ENCODE measurements at regions not wholly inside any gene's neighbourhood (a gene's known extent, or its start where the extent isn't known, plus 50 kb on each side); places are given as distances from the start of the nearest gene placed in this dataset.

- Histone ChIP-seq H3K36me3 (no peaks in the 10 kb centered on the region), H3K4me1 (no peaks in the 10 kb centered on the region), H3K9me3 (ENCODE audit: low read depth) (no peaks in the 10 kb centered on the region), H3K4me2 (no peak overlapping the region), H3K9ac (no peak overlapping the region), H3F3A (ENCODE audit: low read depth) (no peaks in the 10 kb centered on the region), H3K27ac (no peak overlapping the region), H3K27me3 (no peaks in the 10 kb centered on the region), H2AFZ (replicated peaks) (no peak overlapping the region), H3K79me2 (ENCODE audit: low read depth) (no peaks in the 10 kb centered on the region), H3K4me3 (no peak overlapping the region), H4K20me1 (ENCODE audit: low read depth) (no peaks in the 10 kb centered on the region)
- Mint-ChIP-seq H3K27ac (no peak overlapping the region), H3K27me3 (ENCODE audit: insufficient read depth, low read depth) (peaks cover 3% of the 10 kb centered on the region), H3K36me3 (no peaks in the 10 kb centered on the region), H3K4me1 (no peaks in the 10 kb centered on the region), H3K4me3 (no peak overlapping the region), H3K9me3 (no peaks in the 10 kb centered on the region)
- TF ChIP-seq EZH2phosphoT487 (IDR thresholded peaks at IDR 0.05) (no peak), EZH2 (IDR thresholded peaks at IDR 0.05) (no peak), CTCF (IDR thresholded peaks at IDR 0.05) (no peak)
- DNase-seq (ENCODE audit: low spot score) = no peak
These were observed 90.5 kb upstream of the SLC24A3 start for GRCh38 chr20:19121916-19122315.

- no peak overlapping the region for H3K9ac ChIP-seq
- H3K9me3 ChIP-seq (ENCODE audit: low read depth) = no peaks in the 10 kb centered on the region
- no peaks in the 10 kb centered on the region for H3F3A ChIP-seq (ENCODE audit: low read depth)
- H3K36me3 ChIP-seq = no peaks in the 10 kb centered on the region
- no peak overlapping the region for H3K4me2 ChIP-seq
- H3K27ac ChIP-seq = no peak overlapping the region
- H3K27ac Mint-ChIP-seq = no peak overlapping the region
- H4K20me1 ChIP-seq (ENCODE audit: low read depth) = no peaks in the 10 kb centered on the region
- H3K4me3 ChIP-seq = no peak overlapping the region
- no peaks in the 10 kb centered on the region for H3K4me1 Mint-ChIP-seq
- no peak for DNase-seq (ENCODE audit: low spot score)
- H2AFZ ChIP-seq (replicated peaks) = no peak overlapping the region
- no peaks in the 10 kb centered on the region for H3K27me3 ChIP-seq
- no peaks in the 10 kb centered on the region for H3K9me3 Mint-ChIP-seq
- no peak overlapping the region for H3K4me3 Mint-ChIP-seq
- no peaks in the 10 kb centered on the region for H3K4me1 ChIP-seq
- H3K36me3 Mint-ChIP-seq = no peaks in the 10 kb centered on the region
- TF ChIP-seq EZH2 (IDR thresholded peaks at IDR 0.05) (no peak), EZH2phosphoT487 (IDR thresholded peaks at IDR 0.05) (no peak), CTCF (IDR thresholded peaks at IDR 0.05) (no peak)
- peaks cover 3% of the 10 kb centered on the region for H3K27me3 Mint-ChIP-seq (ENCODE audit: insufficient read depth, low read depth)
- no peaks in the 10 kb centered on the region for H3K79me2 ChIP-seq (ENCODE audit: low read depth)
These were observed 90.0 kb upstream of the SLC24A3 start for GRCh38 chr20:19122395-19122794.

GRCh38 chr20:19125508-19125907 lies 86.9 kb upstream of the SLC24A3 start:
- no peak overlapping the region for H3K4me3 Mint-ChIP-seq
- H4K20me1 ChIP-seq (ENCODE audit: low read depth) = no peaks in the 10 kb centered on the region
- no peaks in the 10 kb centered on the region for H3K4me1 ChIP-seq
- no peak overlapping the region for H3K27ac ChIP-seq
- no peak overlapping the region for H3K9ac ChIP-seq
- no peaks in the 10 kb centered on the region for H3K27me3 ChIP-seq
- no peaks in the 10 kb centered on the region for H3K36me3 ChIP-seq
- no peak overlapping the region for H2AFZ ChIP-seq (replicated peaks)
- no peaks in the 10 kb centered on the region for H3K36me3 Mint-ChIP-seq
- DNase-seq (ENCODE audit: low spot score) = no peak
- no peak overlapping the region for H3K4me3 ChIP-seq
- H3K9me3 Mint-ChIP-seq = no peaks in the 10 kb centered on the region
- TF ChIP-seq CTCF (IDR thresholded peaks at IDR 0.05) = no peak
- no peak for TF ChIP-seq EZH2phosphoT487 (IDR thresholded peaks at IDR 0.05)
- no peak for TF ChIP-seq EZH2 (IDR thresholded peaks at IDR 0.05)
- H3K4me1 Mint-ChIP-seq = no peaks in the 10 kb centered on the region
- no peaks in the 10 kb centered on the region for H3F3A ChIP-seq (ENCODE audit: low read depth)
- H3K27ac Mint-ChIP-seq = no peak overlapping the region
- no peaks in the 10 kb centered on the region for H3K9me3 ChIP-seq (ENCODE audit: low read depth)
- no peaks in the 10 kb centered on the region for H3K79me2 ChIP-seq (ENCODE audit: low read depth)
- no peaks in the 10 kb centered on the region for H3K27me3 Mint-ChIP-seq (ENCODE audit: insufficient read depth, low read depth)
- H3K4me2 ChIP-seq = no peak overlapping the region

GRCh38 chr20:19129306-19129705 lies 83.1 kb upstream of the SLC24A3 start:
- H3K4me1 Mint-ChIP-seq = no peaks in the 10 kb centered on the region

More at GRCh38 chr20:19129306-19129705, 83.1 kb upstream of the SLC24A3 start:
- Histone ChIP-seq H3K9me3 (ENCODE audit: low read depth) (no peaks in the 10 kb centered on the region), H3K27me3 (no peaks in the 10 kb centered on the region), H3F3A (ENCODE audit: low read depth) (no peaks in the 10 kb centered on the region), H2AFZ (replicated peaks) (no peak overlapping the region), H3K36me3 (no peaks in the 10 kb centered on the region), H3K79me2 (ENCODE audit: low read depth) (no peaks in the 10 kb centered on the region), H3K4me1 (no peaks in the 10 kb centered on the region), H3K27ac (no peak overlapping the region), H3K4me3 (no peak overlapping the region), H3K9ac (no peak overlapping the region), H4K20me1 (ENCODE audit: low read depth) (no peaks in the 10 kb centered on the region), H3K4me2 (no peak overlapping the region)
- Mint-ChIP-seq H3K4me3 (no peak overlapping the region), H3K27me3 (ENCODE audit: insufficient read depth, low read depth) (peaks cover 4% of the 10 kb centered on the region), H3K36me3 (no peaks in the 10 kb centered on the region), H3K27ac (no peak overlapping the region), H3K9me3 (no peaks in the 10 kb centered on the region)
- TF ChIP-seq CTCF (IDR thresholded peaks at IDR 0.05) = no peak
- TF ChIP-seq EZH2phosphoT487 (IDR thresholded peaks at IDR 0.05) = no peak
- no peak for TF ChIP-seq EZH2 (IDR thresholded peaks at IDR 0.05)
- DNase-seq (ENCODE audit: low spot score) = no peak
